Mesenchymal stem cell (in vitro differentiated cells and primary cell): ENCODE measurements at regions not wholly inside any gene's neighbourhood (a gene's known extent, or its start where the extent isn't known, plus 50 kb on each side); places are given as distances from the start of the nearest gene placed in this dataset.

Source experiments
- DNase-seq: peaks from one replicate; pipeline ENCODE4 v3.0.0-alpha.2; 2013
- H2AFZ ChIP-seq: one replicate; pipeline ENCODE4 v1.6.1; 2013; ENCODE audit warnings: low read depth, mild to moderate bottlenecking, control low read depth, inconsistent platforms, low read length, moderate library complexity
- H2AK5ac ChIP-seq: 2 replicates; pipeline ENCODE4 v1.6.1; 2013; ENCODE audit warnings: low read length, moderate library complexity, mild to moderate bottlenecking, inconsistent platforms; ENCODE audit not compliant: severe bottlenecking
- H2BK120ac ChIP-seq: one replicate; pipeline ENCODE4 v1.6.1; 2013; ENCODE audit warnings: low read depth, mild to moderate bottlenecking, inconsistent platforms, low read length, moderate library complexity
- H2BK12ac ChIP-seq, 2 experiments: one replicate each; pipeline ENCODE4 v1.6.1; 2013; ENCODE audit warnings: inconsistent platforms in 2 of 2, low read length in 2 of 2, mild to moderate bottlenecking in 2 of 2, moderate library complexity in 2 of 2, control low read depth in 1 of 2
- H2BK15ac ChIP-seq: one replicate; pipeline ENCODE4 v1.6.1; 2013; ENCODE audit warnings: mild to moderate bottlenecking, low read depth, inconsistent platforms; ENCODE audit not compliant: poor library complexity, severe bottlenecking
- H2BK5ac ChIP-seq: 2 replicates; pipeline ENCODE4 v1.6.1; 2013; ENCODE audit warnings: low read depth, mild to moderate bottlenecking, low read length, control low read depth, inconsistent platforms; ENCODE audit not compliant: poor library complexity, severe bottlenecking
- H3K14ac ChIP-seq, 2 experiments: one replicate each; pipeline ENCODE4 v1.6.1; 2013; ENCODE audit warnings: inconsistent platforms in 2 of 2, low read length in 2 of 2, control low read depth in 1 of 2, mild to moderate bottlenecking in 1 of 2, moderate library complexity in 1 of 2
- H3K18ac ChIP-seq, 2 experiments: one replicate each; pipeline ENCODE4 v1.6.1; 2013; ENCODE audit warnings: inconsistent platforms in 2 of 2, low read length in 2 of 2, control low read depth in 1 of 2, low read depth in 1 of 2, mild to moderate bottlenecking in 1 of 2
- H3K23ac ChIP-seq, 2 experiments: one replicate each; pipeline ENCODE4 v1.6.1; 2013; ENCODE audit warnings: inconsistent platforms in 2 of 2, low read length in 2 of 2, mild to moderate bottlenecking in 2 of 2, moderate library complexity in 2 of 2, control low read depth in 1 of 2
- H3K27ac ChIP-seq: 2 replicates; pipeline ENCODE4 v1.5.1; 2013; ENCODE audit warnings: mild to moderate bottlenecking, moderate library complexity, low read length, control low read depth, inconsistent platforms; ENCODE audit not compliant: poor library complexity, severe bottlenecking
- H3K27me3 ChIP-seq, 2 experiments: 2 replicates each; pipeline versions ENCODE4 v1.6.1 to v1.7.0; 2013; ENCODE audit warnings: low read length in 2 of 2, mild to moderate bottlenecking in 2 of 2, moderate library complexity in 2 of 2, control low read depth in 1 of 2, inconsistent platforms in 1 of 2; ENCODE audit not compliant: control insufficient read depth in 1 of 2, insufficient read depth in 1 of 2
- H3K36me3 ChIP-seq, 2 experiments: 2 replicates each; pipeline versions ENCODE4 v1.6.1 to v1.7.0; 2013; ENCODE audit warnings: low read length in 2 of 2, control low read depth in 1 of 2, inconsistent platforms in 1 of 2, low read depth in 1 of 2, mild to moderate bottlenecking in 1 of 2; ENCODE audit not compliant: insufficient read depth in 2 of 2, control insufficient read depth in 1 of 2
- H3K4ac ChIP-seq, 2 experiments: one replicate each; pipeline ENCODE4 v1.6.1; 2013; ENCODE audit warnings: inconsistent platforms in 2 of 2, low read length in 2 of 2, mild to moderate bottlenecking in 2 of 2, moderate library complexity in 2 of 2, control low read depth in 1 of 2, low read depth in 1 of 2
- H3K4me1 ChIP-seq: 2 replicates; pipeline ENCODE4 v1.6.1; 2013; ENCODE audit warnings: low read depth, low read length, control low read depth; ENCODE audit not compliant: control insufficient read depth, insufficient read depth
- H3K4me2 ChIP-seq: 2 replicates; pipeline ENCODE4 v1.6.1; 2013; ENCODE audit warnings: low read length, mild to moderate bottlenecking, inconsistent platforms; ENCODE audit not compliant: poor library complexity, severe bottlenecking
- H3K4me3 ChIP-seq, 2 experiments: 2 replicates each; pipeline versions ENCODE4 v1.5.1 to v1.7.0; 2013; ENCODE audit warnings: low read length in 2 of 2, mild to moderate bottlenecking in 2 of 2, control low read depth in 1 of 2, low read depth in 1 of 2; ENCODE audit not compliant: insufficient read depth in 1 of 2
- H3K79me1 ChIP-seq: replicated peaks from 2 replicates; pipeline ENCODE4 v1.6.1; 2013; ENCODE audit warnings: mild to moderate bottlenecking, control low read depth, low read length, inconsistent platforms; ENCODE audit not compliant: poor library complexity, severe bottlenecking
- H3K9ac ChIP-seq: 2 replicates; pipeline ENCODE4 v1.7.0; 2013; ENCODE audit warnings: mild to moderate bottlenecking, low read length, moderate library complexity
- H3K9me3 ChIP-seq: 2 replicates; pipeline ENCODE4 v1.7.0; 2013; ENCODE audit warnings: mild to moderate bottlenecking, low read length; ENCODE audit not compliant: control insufficient read depth
- H4K8ac ChIP-seq: one replicate; pipeline ENCODE4 v1.6.1; 2013; ENCODE audit warnings: inconsistent platforms, mild to moderate bottlenecking, low read length, moderate library complexity
- H4K91ac ChIP-seq: one replicate; pipeline ENCODE4 v1.6.1; 2013; ENCODE audit warnings: mild to moderate bottlenecking, low read length, inconsistent platforms
- WGBS: methylation state at CpG from one replicate; pipeline ENCODE4 v1.1.7; 2013; ENCODE audit warnings: mixed read lengths; 5-methylcytosine and 5-hydroxymethylcytosine counted together

DNA sequence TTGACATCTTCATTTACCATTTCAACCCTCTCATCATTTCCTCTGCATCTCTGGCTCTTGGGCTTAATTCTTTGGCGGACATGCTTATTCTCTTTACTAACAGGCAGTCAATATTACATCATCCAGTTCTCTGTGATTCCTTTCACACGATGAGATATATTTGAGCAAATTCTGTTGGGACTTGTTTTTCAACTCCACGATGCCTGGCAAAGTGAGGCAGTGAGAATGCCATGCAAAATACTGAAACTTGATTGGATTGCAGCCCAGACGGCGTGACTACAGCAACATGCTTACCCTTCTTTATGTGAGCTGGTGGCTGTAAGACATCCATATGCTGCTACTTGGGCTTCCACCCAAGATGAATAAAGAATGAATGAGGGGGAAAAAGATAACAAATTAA lies 101.7 kb upstream of the SPACA1 start:
- Histone ChIP-seq H2BK120ac (no peak overlapping the region), H3K14ac (no peak overlapping the region), H3K4me1 (peaks cover 1% of the 10 kb centered on the region), H3K4me3 (no peak overlapping the region), H2BK5ac (no peak overlapping the region), H3K9ac (peak overlapping the region; percentile 15), H2BK12ac (no peak overlapping the region), H2AFZ (no peak overlapping the region), H3K79me1 (no peaks in the 10 kb centered on the region), H4K91ac (no peak overlapping the region), H3K4me2 (no peak overlapping the region), H3K27me3 (peaks cover 0 to 15% of the 10 kb centered on the region in 2 experiments), H3K36me3 (no peaks in the 10 kb centered on the region), H4K8ac (no peak overlapping the region), H3K18ac (no peak overlapping the region), H2AK5ac (no peak overlapping the region), H3K4ac (no peak overlapping the region), H2BK15ac (no peak overlapping the region), H3K9me3 (no peaks in the 10 kb centered on the region), H3K23ac (no peak overlapping the region), H3K27ac (no peak overlapping the region)
- DNase-seq = no peak
- 89% methylated on average over 5 of the region's 5 CpGs for WGBS

DNA sequence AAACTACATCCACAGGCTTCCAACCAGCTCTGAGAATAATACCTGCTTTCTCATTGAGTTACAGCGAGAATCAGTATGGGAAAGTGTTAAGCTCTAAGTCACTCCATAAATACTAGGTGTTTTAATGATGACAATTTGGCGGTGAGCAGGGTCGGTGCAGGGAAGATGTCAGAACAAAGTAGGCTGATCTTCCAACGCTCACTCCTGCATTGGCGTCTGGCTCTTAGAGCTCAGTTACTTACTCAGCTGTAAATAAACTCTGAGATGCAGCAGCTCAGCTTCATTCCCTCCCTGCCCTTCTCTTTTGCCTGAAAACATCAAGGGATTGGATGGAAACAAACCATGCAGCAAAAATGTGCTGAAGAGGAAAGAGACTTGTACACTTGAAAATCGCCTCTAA lies 102.5 kb upstream of the SPACA1 start:
- no peak for DNase-seq
- H3K27me3 ChIP-seq = peaks cover 0 to 17% of the 10 kb centered on the region in 2 experiments
- no peak overlapping the region for H3K4me2 ChIP-seq
- H2BK12ac ChIP-seq = no peak overlapping the region
- no peak overlapping the region for H3K14ac ChIP-seq
- no peak overlapping the region for H3K4ac ChIP-seq
- no peaks in the 10 kb centered on the region for H3K79me1 ChIP-seq
- H3K23ac ChIP-seq = no peak overlapping the region
- H2AK5ac ChIP-seq = no peak overlapping the region
- no peak overlapping the region for H2BK5ac ChIP-seq
- no peak overlapping the region for H3K18ac ChIP-seq
- 67% methylated on average over 4 of the region's 6 CpGs for WGBS
- H3K36me3 ChIP-seq = no peaks in the 10 kb centered on the region
- no peak overlapping the region for H2BK120ac ChIP-seq
- H3K9me3 ChIP-seq = no peaks in the 10 kb centered on the region
- no peak overlapping the region for H3K27ac ChIP-seq
- H3K9ac ChIP-seq = peak overlapping the region; percentile 57
- no peak overlapping the region for H4K91ac ChIP-seq
- no peak overlapping the region for H3K4me3 ChIP-seq
- no peak overlapping the region for H2AFZ ChIP-seq
- no peak overlapping the region for H4K8ac ChIP-seq
- H2BK15ac ChIP-seq = no peak overlapping the region
- peaks cover 1% of the 10 kb centered on the region for H3K4me1 ChIP-seq

DNA sequence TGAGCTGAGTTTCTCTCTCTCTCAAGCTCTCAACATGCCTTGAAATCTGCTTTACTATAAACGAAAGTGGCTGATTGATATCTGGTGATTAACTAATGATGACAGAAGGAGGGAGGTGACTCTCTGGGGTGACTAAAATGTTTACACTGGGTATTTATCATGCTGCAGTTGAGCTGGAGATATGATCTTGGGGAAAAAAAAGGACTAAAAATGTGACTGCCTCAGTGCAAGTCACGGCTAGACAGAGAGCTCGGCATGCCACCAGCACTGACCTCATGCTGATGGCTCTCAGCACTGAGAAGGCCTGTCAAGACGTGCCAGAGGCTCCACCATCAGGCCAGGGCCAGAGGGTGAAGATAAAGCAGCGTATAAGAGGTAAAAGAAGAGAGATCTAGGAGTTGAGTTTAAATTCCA lies 103.1 kb upstream of the SPACA1 start:
- H3K9ac ChIP-seq = peak overlapping the region; percentile 57
- H3K79me1 ChIP-seq = no peaks in the 10 kb centered on the region
- H3K4me3 ChIP-seq = no peak overlapping the region
- no peak overlapping the region for H2AK5ac ChIP-seq
- H3K27me3 ChIP-seq = peaks cover 0 to 13% of the 10 kb centered on the region in 2 experiments
- H2BK5ac ChIP-seq = no peak overlapping the region
- no peak overlapping the region for H4K8ac ChIP-seq
- WGBS = 27% methylated on average over 5 of the region's 5 CpGs
- H3K36me3 ChIP-seq = no peaks in the 10 kb centered on the region
- peak; percentile 60 for DNase-seq
- H2BK15ac ChIP-seq = no peak overlapping the region
- H3K27ac ChIP-seq = no peak overlapping the region
- H3K9me3 ChIP-seq = no peaks in the 10 kb centered on the region
- no peak overlapping the region for H3K23ac ChIP-seq
- no peak overlapping the region for H2BK120ac ChIP-seq
- H3K4ac ChIP-seq = no peak overlapping the region
- no peak overlapping the region for H4K91ac ChIP-seq
- peaks cover 1% of the 10 kb centered on the region for H3K4me1 ChIP-seq
- H3K18ac ChIP-seq = no peak overlapping the region
- no peak overlapping the region for H3K4me2 ChIP-seq
- no peak overlapping the region for H3K14ac ChIP-seq
- H2AFZ ChIP-seq = no peak overlapping the region
- no peak overlapping the region for H2BK12ac ChIP-seq

DNA sequence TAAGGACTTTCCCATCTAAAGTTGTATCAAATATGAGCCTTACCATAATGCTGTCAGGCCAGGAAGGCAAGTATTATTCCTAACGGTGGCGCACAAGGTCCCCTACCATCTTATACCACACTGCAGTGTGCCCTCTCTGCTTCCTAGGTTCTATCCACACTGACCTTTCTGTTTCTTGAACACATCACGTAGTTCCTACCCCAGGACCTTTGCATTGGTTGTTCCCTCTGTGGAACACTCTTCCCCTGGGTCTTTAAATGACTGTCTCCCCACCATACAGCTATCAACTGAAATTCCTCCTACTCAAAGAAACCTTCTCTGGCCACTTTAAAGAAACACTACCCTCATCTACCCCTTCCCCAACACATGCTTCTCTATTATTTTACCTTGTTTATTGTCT lies 104.5 kb upstream of the SPACA1 start:
- Histone ChIP-seq H3K14ac (no peak overlapping the region), H3K4me2 (no peak overlapping the region), H3K4me3 (no peak overlapping the region), H3K23ac (no peak overlapping the region), H3K79me1 (no peaks in the 10 kb centered on the region), H3K9ac (no peak overlapping the region), H2BK12ac (no peak overlapping the region), H2AFZ (no peak overlapping the region), H3K4ac (no peak overlapping the region), H2BK15ac (no peak overlapping the region), H4K91ac (no peak overlapping the region), H3K36me3 (no peaks in the 10 kb centered on the region), H2BK120ac (no peak overlapping the region), H3K18ac (no peak overlapping the region), H3K27me3 (peaks cover 0 to 11% of the 10 kb centered on the region in 2 experiments), H2BK5ac (no peak overlapping the region), H3K27ac (no peak overlapping the region), H2AK5ac (no peak overlapping the region), H3K4me1 (peaks cover 1% of the 10 kb centered on the region), H3K9me3 (no peaks in the 10 kb centered on the region), H4K8ac (no peak overlapping the region)
- DNase-seq = no peak
- 91% methylated on average over 3 of the region's 3 CpGs for WGBS
